ENCODE measurements at regions not wholly inside any gene's neighbourhood (a gene's known extent, or its start where the extent isn't known, plus 50 kb on each side); places are given as distances from the start of the nearest gene placed in this dataset.

- ChIA-PET CTCF (interaction anchor here (1.0 to 2.0 kb wide), 3 partner anchors 12 to 63 kb away, joined by 4 to 12 read pairs (median 5); no protein-coding TSS in a partner anchor), POLR2A (no interaction called here)
- peak in 2 of 3 donors; percentile 36 to 38 for DNase-seq
- no peaks in the 10 kb centered on the region for H3K9me3 ChIP-seq (ENCODE audit: control extremely low read depth in 1 of 5, control insufficient read depth in 4 of 5, insufficient read depth in 2 of 5, low read depth in 1 of 5, low read length in 4 of 5)
- no peak overlapping the region for H3K27ac ChIP-seq (ENCODE audit: insufficient read depth in 1 of 2, low read depth in 1 of 2, low read length in 2 of 2, poor library complexity in 1 of 2, severe bottlenecking in 2 of 2)
- peaks cover 0 to 2% (median 0%) of the 10 kb centered on the region in 4 experiments for H3K4me1 ChIP-seq (ENCODE audit: control extremely low read depth in 1 of 4, control insufficient read depth in 4 of 4, insufficient read depth in 4 of 4, low read length in 3 of 4)
- WGBS (ENCODE audit: insufficient coverage), result 83% methylated on average over 1 of the region's 1 CpG
- H3K27me3 ChIP-seq (replicated peaks in 2 of 5; ENCODE audit: control insufficient read depth in 4 of 5, insufficient read depth in 5 of 5, low read length in 4 of 5), result peaks cover 0 to 7% (median 2%) of the 10 kb centered on the region in 5 experiments
- no peak overlapping the region for H3K4me3 ChIP-seq (ENCODE audit: control insufficient read depth in 1 of 7, extremely low read depth in 1 of 7, insufficient read depth in 4 of 7, low read depth in 2 of 7, low read length in 6 of 7)
- H3K36me3 ChIP-seq (ENCODE audit: control insufficient read depth in 4 of 4, insufficient read depth in 4 of 4, low read length in 3 of 4), result no peaks in the 10 kb centered on the region
Measured at GRCh38 chr1:214198571-214198970, 82.4 kb upstream of the SMYD2 start.

GRCh38 chr1:214199585-214199984 is 81.4 kb upstream of the SMYD2 start:
- Histone ChIP-seq H3K4me1 (ENCODE audit: control extremely low read depth in 1 of 4, control insufficient read depth in 4 of 4, insufficient read depth in 4 of 4, low read length in 3 of 4) (peaks cover 0 to 2% (median 0%) of the 10 kb centered on the region in 4 experiments), H3K27ac (ENCODE audit: insufficient read depth in 1 of 2, low read depth in 1 of 2, low read length in 2 of 2, poor library complexity in 1 of 2, severe bottlenecking in 2 of 2) (no peak overlapping the region), H3K27me3 (replicated peaks in 2 of 5; ENCODE audit: control insufficient read depth in 4 of 5, insufficient read depth in 5 of 5, low read length in 4 of 5) (peaks cover 0 to 3% (median 0%) of the 10 kb centered on the region in 5 experiments), H3K4me3 (ENCODE audit: control insufficient read depth in 1 of 7, extremely low read depth in 1 of 7, insufficient read depth in 4 of 7, low read depth in 2 of 7, low read length in 6 of 7) (no peak overlapping the region), H3K9me3 (ENCODE audit: control extremely low read depth in 1 of 5, control insufficient read depth in 4 of 5, insufficient read depth in 2 of 5, low read depth in 1 of 5, low read length in 4 of 5) (no peaks in the 10 kb centered on the region), H3K36me3 (ENCODE audit: control insufficient read depth in 4 of 4, insufficient read depth in 4 of 4, low read length in 3 of 4) (no peaks in the 10 kb centered on the region)
- WGBS (ENCODE audit: insufficient coverage), result 83% methylated on average over 2 of the region's 2 CpGs
- POLR2A ChIA-PET, result no interaction called here
- DNase-seq, result no peak
- CTCF ChIA-PET, result interaction anchor here (1.0 to 2.0 kb wide), 5 partner anchors 9 to 130 kb away, joined by 3 to 12 read pairs (median 4); no protein-coding TSS in a partner anchor

GRCh38 chr1:214202992-214203391 is 78.0 kb upstream of the SMYD2 start:
- Histone ChIP-seq H3K27me3 (replicated peaks in 2 of 5; ENCODE audit: control insufficient read depth in 4 of 5, insufficient read depth in 5 of 5, low read length in 4 of 5) (peaks cover 0 to 2% (median 0%) of the 10 kb centered on the region in 5 experiments), H3K36me3 (ENCODE audit: control insufficient read depth in 4 of 4, insufficient read depth in 4 of 4, low read length in 3 of 4) (no peaks in the 10 kb centered on the region), H3K27ac (ENCODE audit: insufficient read depth in 1 of 2, low read depth in 1 of 2, low read length in 2 of 2, poor library complexity in 1 of 2, severe bottlenecking in 2 of 2) (no peak overlapping the region), H3K4me3 (ENCODE audit: control insufficient read depth in 1 of 7, extremely low read depth in 1 of 7, insufficient read depth in 4 of 7, low read depth in 2 of 7, low read length in 6 of 7) (no peak overlapping the region), H3K4me1 (ENCODE audit: control extremely low read depth in 1 of 4, control insufficient read depth in 4 of 4, insufficient read depth in 4 of 4, low read length in 3 of 4) (peaks cover 0 to 2% (median 0%) of the 10 kb centered on the region in 4 experiments), H3K9me3 (ENCODE audit: control extremely low read depth in 1 of 5, control insufficient read depth in 4 of 5, insufficient read depth in 2 of 5, low read depth in 1 of 5, low read length in 4 of 5) (no peaks in the 10 kb centered on the region)
- WGBS (ENCODE audit: insufficient coverage), result no CpG with 5 or more reads among the region's 3 CpGs
- CTCF ChIA-PET, result interaction anchor here (1.4 to 1.5 kb wide), 3 partner anchors 10 to 130 kb away, joined by 4 to 5 read pairs (median 5); no protein-coding TSS in a partner anchor
- no peak for DNase-seq
- POLR2A ChIA-PET, result no interaction called here

DNA sequence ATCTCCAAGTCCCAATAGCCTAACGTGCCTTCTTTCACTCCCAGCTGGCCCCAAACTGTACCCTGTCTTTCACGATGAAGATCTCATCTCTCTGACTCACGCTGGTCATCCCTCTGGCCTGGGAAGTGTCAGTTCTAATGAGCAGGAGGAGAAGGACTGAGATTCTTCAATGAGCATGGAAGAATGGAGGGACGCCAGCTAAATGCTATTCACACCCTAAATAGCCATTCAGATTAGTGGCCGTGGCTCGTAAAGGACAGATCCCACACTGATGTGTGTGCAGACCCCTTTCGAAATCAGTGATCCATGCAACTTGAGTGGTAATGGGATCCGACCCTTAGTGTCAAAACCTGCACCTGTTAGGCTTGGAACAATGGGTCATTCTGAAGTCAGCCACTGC is 75.9 kb upstream of the SMYD2 start:
- no peaks in the 10 kb centered on the region for H3K36me3 ChIP-seq (ENCODE audit: control insufficient read depth in 4 of 4, insufficient read depth in 4 of 4, low read length in 3 of 4)
- no peak overlapping the region for H3K27ac ChIP-seq (ENCODE audit: insufficient read depth in 1 of 2, low read depth in 1 of 2, low read length in 2 of 2, poor library complexity in 1 of 2, severe bottlenecking in 2 of 2)
- 97% methylated on average over 5 of the region's 8 CpGs for WGBS (ENCODE audit: insufficient coverage)
- DNase-seq, result no peak
- no peaks in the 10 kb centered on the region for H3K4me1 ChIP-seq (ENCODE audit: control extremely low read depth in 1 of 4, control insufficient read depth in 4 of 4, insufficient read depth in 4 of 4, low read length in 3 of 4)
- H3K4me3 ChIP-seq (ENCODE audit: control insufficient read depth in 1 of 7, extremely low read depth in 1 of 7, insufficient read depth in 4 of 7, low read depth in 2 of 7, low read length in 6 of 7), result no peak overlapping the region
- peaks cover 0 to 1% (median 0%) of the 10 kb centered on the region in 5 experiments for H3K27me3 ChIP-seq (replicated peaks in 2 of 5; ENCODE audit: control insufficient read depth in 4 of 5, insufficient read depth in 5 of 5, low read length in 4 of 5)
- ChIA-PET POLR2A (no interaction called here), CTCF (interaction anchor here (5.7 kb wide), 1 partner anchor 125 kb away, joined by 60 read pairs; no protein-coding TSS in a partner anchor)
- no peaks in the 10 kb centered on the region for H3K9me3 ChIP-seq (ENCODE audit: control extremely low read depth in 1 of 5, control insufficient read depth in 4 of 5, insufficient read depth in 2 of 5, low read depth in 1 of 5, low read length in 4 of 5)

GRCh38 chr1:214208460-214208859 is 72.5 kb upstream of the SMYD2 start:
- POLR2A ChIA-PET, result no interaction called here
- 94% methylated on average over 14 of the region's 14 CpGs for WGBS (ENCODE audit: insufficient coverage)

DNA sequence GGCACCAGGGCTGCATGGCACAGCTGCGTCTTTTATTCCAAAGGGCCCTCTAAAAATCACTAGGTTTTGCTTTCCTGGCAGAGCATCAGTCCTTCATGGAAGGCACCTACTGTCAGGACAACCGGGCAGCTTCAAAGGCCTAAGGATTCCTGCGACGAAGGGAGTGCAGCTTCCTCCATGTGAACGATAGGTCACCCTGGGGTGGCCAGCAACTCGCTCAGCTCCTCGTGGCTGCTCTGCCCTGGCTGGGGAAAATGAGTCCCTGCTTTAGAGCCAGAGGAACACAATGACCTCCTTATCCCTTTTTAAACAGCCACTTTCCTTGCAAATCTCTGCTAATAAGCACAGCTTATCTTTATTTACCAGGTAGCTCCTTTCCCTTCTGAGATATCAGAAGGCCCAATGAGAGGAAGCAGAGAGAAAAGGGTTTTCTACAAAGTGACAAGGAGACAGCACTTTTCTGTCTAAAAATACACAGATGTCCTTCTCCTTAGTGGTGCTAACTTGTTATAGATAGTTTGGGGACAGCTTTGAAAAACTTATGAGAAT is 71.6 kb upstream of the SMYD2 start:
- H3K27me3 ChIP-seq (replicated peaks in 2 of 5; ENCODE audit: control insufficient read depth in 4 of 5, insufficient read depth in 5 of 5, low read length in 4 of 5), result peaks cover 0 to 3% (median 0%) of the 10 kb centered on the region in 5 experiments
- peaks cover 0 to 4% (median 3%) of the 10 kb centered on the region in 4 experiments for H3K4me1 ChIP-seq (ENCODE audit: control extremely low read depth in 1 of 4, control insufficient read depth in 4 of 4, insufficient read depth in 4 of 4, low read length in 3 of 4)
- H3K4me3 ChIP-seq (ENCODE audit: control insufficient read depth in 1 of 7, extremely low read depth in 1 of 7, insufficient read depth in 4 of 7, low read depth in 2 of 7, low read length in 6 of 7), result no peak overlapping the region
- no peak for DNase-seq
- ChIA-PET CTCF (interaction anchor here (1.0 to 5.7 kb wide), 7 partner anchors 9 to 121 kb away, joined by 3 to 60 read pairs (median 4); no protein-coding TSS in a partner anchor), POLR2A (no interaction called here)
- no peaks in the 10 kb centered on the region for H3K9me3 ChIP-seq (ENCODE audit: control extremely low read depth in 1 of 5, control insufficient read depth in 4 of 5, insufficient read depth in 2 of 5, low read depth in 1 of 5, low read length in 4 of 5)
- H3K36me3 ChIP-seq (ENCODE audit: control insufficient read depth in 4 of 4, insufficient read depth in 4 of 4, low read length in 3 of 4), result no peaks in the 10 kb centered on the region
- no peak overlapping the region for H3K27ac ChIP-seq (ENCODE audit: insufficient read depth in 1 of 2, low read depth in 1 of 2, low read length in 2 of 2, poor library complexity in 1 of 2, severe bottlenecking in 2 of 2)
- 91% methylated on average over 7 of the region's 7 CpGs for WGBS (ENCODE audit: insufficient coverage)

More at GRCh38 chr1:214208460-214208859, 72.5 kb upstream of the SMYD2 start:
- Histone ChIP-seq H3K9me3 (ENCODE audit: control extremely low read depth in 1 of 5, control insufficient read depth in 4 of 5, insufficient read depth in 2 of 5, low read depth in 1 of 5, low read length in 4 of 5) (no peaks in the 10 kb centered on the region), H3K36me3 (ENCODE audit: control insufficient read depth in 4 of 4, insufficient read depth in 4 of 4, low read length in 3 of 4) (no peaks in the 10 kb centered on the region), H3K27ac (ENCODE audit: insufficient read depth in 1 of 2, low read depth in 1 of 2, low read length in 2 of 2, poor library complexity in 1 of 2, severe bottlenecking in 2 of 2) (no peak overlapping the region), H3K27me3 (replicated peaks in 2 of 5; ENCODE audit: control insufficient read depth in 4 of 5, insufficient read depth in 5 of 5, low read length in 4 of 5) (peaks cover 0 to 3% (median 0%) of the 10 kb centered on the region in 5 experiments), H3K4me3 (ENCODE audit: control insufficient read depth in 1 of 7, extremely low read depth in 1 of 7, insufficient read depth in 4 of 7, low read depth in 2 of 7, low read length in 6 of 7) (no peak overlapping the region), H3K4me1 (ENCODE audit: control extremely low read depth in 1 of 4, control insufficient read depth in 4 of 4, insufficient read depth in 4 of 4, low read length in 3 of 4) (no peaks in the 10 kb centered on the region)
- CTCF ChIA-PET, result interaction anchor here (0.6 to 5.7 kb wide), 4 partner anchors 9 to 626 kb away, joined by 3 to 60 read pairs (median 5); no protein-coding TSS in a partner anchor
- DNase-seq, result no peak

DNA sequence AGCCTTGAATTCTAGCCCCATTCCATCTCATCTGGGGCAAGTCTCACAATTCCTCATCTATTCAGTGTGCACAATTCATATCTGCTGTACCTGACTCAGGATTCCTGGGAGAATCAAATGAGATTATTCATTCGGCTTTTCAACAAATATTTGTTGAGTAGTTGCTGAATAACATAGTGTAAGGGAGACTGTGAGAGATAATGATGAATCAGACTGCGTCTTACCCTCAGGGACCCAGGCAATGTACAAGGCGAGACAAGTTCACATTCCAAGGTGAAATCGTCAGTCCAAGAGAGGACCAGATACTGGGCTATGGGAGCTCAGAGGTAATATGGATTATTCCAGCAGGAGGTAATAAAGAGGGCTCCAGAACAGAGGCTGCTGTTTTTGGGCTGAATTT is 67.8 kb upstream of the SMYD2 start:
- Histone ChIP-seq H3K27ac (ENCODE audit: insufficient read depth in 1 of 2, low read depth in 1 of 2, low read length in 2 of 2, poor library complexity in 1 of 2, severe bottlenecking in 2 of 2) (no peak overlapping the region), H3K4me3 (ENCODE audit: control insufficient read depth in 1 of 7, extremely low read depth in 1 of 7, insufficient read depth in 4 of 7, low read depth in 2 of 7, low read length in 6 of 7) (no peak overlapping the region), H3K36me3 (ENCODE audit: control insufficient read depth in 4 of 4, insufficient read depth in 4 of 4, low read length in 3 of 4) (no peaks in the 10 kb centered on the region), H3K27me3 (replicated peaks in 2 of 5; ENCODE audit: control insufficient read depth in 4 of 5, insufficient read depth in 5 of 5, low read length in 4 of 5) (peaks cover 0 to 12% (median 6%) of the 10 kb centered on the region in 5 experiments), H3K9me3 (ENCODE audit: control extremely low read depth in 1 of 5, control insufficient read depth in 4 of 5, insufficient read depth in 2 of 5, low read depth in 1 of 5, low read length in 4 of 5) (no peaks in the 10 kb centered on the region), H3K4me1 (ENCODE audit: control extremely low read depth in 1 of 4, control insufficient read depth in 4 of 4, insufficient read depth in 4 of 4, low read length in 3 of 4) (peaks cover 0 to 6% (median 5%) of the 10 kb centered on the region in 4 experiments)
- ChIA-PET CTCF (interaction anchor here (0.7 to 4.3 kb wide), 8 partner anchors 10 to 371 kb away, joined by 3 to 148 read pairs (median 10); no protein-coding TSS in a partner anchor), POLR2A (no interaction called here)
- no peak for DNase-seq
- WGBS (ENCODE audit: insufficient coverage), result 84% methylated on average over 4 of the region's 4 CpGs

Measured in common myeloid progenitor, CD34-positive (primary cell).